Nephron progenitor cell (in vitro differentiated cells): ENCODE measurements at regions not wholly inside any gene's neighbourhood (a gene's known extent, or its start where the extent isn't known, plus 50 kb on each side); places are given as distances from the start of the nearest gene placed in this dataset.

ENCODE experiments used
- DNase-seq: peaks from one replicate; pipeline ENCODE4 v3.0.0; 2021
- H3K27ac Mint-ChIP-seq: 2 replicates; pipeline ENCODE4 v1.8.0; 2021; ENCODE audit warnings: mild to moderate bottlenecking, moderate library complexity, mixed read lengths
- H3K27me3 Mint-ChIP-seq: 2 replicates; pipeline ENCODE4 v1.8.0; 2021; ENCODE audit warnings: mild to moderate bottlenecking, low read depth, mixed read lengths; ENCODE audit not compliant: poor library complexity
- H3K36me3 Mint-ChIP-seq: 2 replicates; pipeline ENCODE4 v1.8.0; 2021; ENCODE audit warnings: low read depth, mixed read lengths
- H3K4me1 Mint-ChIP-seq: 2 replicates; pipeline ENCODE4 v1.8.0; 2021; ENCODE audit warnings: mixed read lengths
- H3K4me3 Mint-ChIP-seq: 2 replicates; pipeline ENCODE4 v1.8.0; 2021; ENCODE audit warnings: mild to moderate bottlenecking, moderate library complexity, mixed read lengths
- H3K9me3 Mint-ChIP-seq: 2 replicates; pipeline ENCODE4 v1.8.0; 2021; ENCODE audit warnings: mild to moderate bottlenecking, moderate library complexity, mixed read lengths
- TF ChIP-seq, protein P1 (sequence below): fragments of 200-600 bp; sonication (generic); IDR thresholded peaks from 2 replicates; pipeline ENCODE4 v1.5.0; 2021; ENCODE audit warnings: antibody characterized with exemption

DNA sequence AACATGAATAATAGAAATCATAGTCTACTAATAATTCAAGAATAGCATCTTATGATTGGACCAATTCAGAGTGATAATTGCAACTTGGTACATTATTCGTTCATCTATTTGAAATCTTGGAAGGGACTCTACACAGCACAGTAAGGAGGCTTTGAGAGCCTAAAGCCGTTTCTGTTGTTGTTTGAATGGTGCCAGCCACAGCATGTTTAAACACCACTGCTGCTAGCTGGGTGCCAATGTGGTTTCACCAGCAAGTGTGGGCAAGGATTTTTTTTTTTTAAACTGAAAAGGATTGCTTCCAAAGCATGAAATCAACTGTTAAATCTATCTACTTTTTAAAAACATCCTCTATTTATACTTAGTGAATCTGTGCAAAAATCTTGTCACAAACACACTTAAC is 253.9 kb upstream of the MAP3K1 start:
- TF ChIP-seq, protein P1, sequence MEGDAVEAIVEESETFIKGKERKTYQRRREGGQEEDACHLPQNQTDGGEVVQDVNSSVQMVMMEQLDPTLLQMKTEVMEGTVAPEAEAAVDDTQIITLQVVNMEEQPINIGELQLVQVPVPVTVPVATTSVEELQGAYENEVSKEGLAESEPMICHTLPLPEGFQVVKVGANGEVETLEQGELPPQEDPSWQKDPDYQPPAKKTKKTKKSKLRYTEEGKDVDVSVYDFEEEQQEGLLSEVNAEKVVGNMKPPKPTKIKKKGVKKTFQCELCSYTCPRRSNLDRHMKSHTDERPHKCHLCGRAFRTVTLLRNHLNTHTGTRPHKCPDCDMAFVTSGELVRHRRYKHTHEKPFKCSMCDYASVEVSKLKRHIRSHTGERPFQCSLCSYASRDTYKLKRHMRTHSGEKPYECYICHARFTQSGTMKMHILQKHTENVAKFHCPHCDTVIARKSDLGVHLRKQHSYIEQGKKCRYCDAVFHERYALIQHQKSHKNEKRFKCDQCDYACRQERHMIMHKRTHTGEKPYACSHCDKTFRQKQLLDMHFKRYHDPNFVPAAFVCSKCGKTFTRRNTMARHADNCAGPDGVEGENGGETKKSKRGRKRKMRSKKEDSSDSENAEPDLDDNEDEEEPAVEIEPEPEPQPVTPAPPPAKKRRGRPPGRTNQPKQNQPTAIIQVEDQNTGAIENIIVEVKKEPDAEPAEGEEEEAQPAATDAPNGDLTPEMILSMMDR: no peak
- Mint-ChIP-seq H3K27me3 (peaks cover 12% of the 10 kb centered on the region), H3K4me3 (no peak overlapping the region), H3K27ac (no peak overlapping the region), H3K9me3 (no peaks in the 10 kb centered on the region), H3K4me1 (peaks cover 11% of the 10 kb centered on the region), H3K36me3 (no peaks in the 10 kb centered on the region)
- no peak for DNase-seq

- TF ChIP-seq, protein P1: no peak
- Mint-ChIP-seq H3K36me3 (no peaks in the 10 kb centered on the region), H3K4me1 (no peaks in the 10 kb centered on the region), H3K27ac (no peak overlapping the region), H3K4me3 (no peak overlapping the region), H3K9me3 (no peaks in the 10 kb centered on the region), H3K27me3 (peaks cover 12% of the 10 kb centered on the region)
- no peak for DNase-seq
These were observed 257.1 kb upstream of the MAP3K1 start for GRCh38 chr5:56558131-56558745.

DNA sequence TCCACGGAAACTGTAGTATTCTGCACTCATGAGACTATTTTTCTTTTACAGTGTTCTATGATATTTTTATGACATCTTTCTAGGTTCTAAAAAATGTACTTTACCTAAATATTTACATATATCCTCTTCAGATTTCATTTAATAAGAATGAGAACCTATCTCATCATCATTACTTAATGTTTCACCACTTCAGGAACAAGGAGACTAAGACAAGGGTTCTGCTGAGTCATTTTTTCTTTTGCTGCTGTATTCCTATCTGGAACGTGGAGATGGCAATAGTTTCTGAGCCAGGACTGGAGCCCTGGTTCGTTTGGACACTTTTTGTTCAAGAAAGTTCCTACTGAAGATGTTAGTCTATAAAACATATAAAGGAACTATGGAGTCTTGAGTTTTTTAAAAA is 258.2 kb upstream of the MAP3K1 start:
- Mint-ChIP-seq H3K36me3 (no peaks in the 10 kb centered on the region), H3K4me3 (no peak overlapping the region), H3K27me3 (peaks cover 12% of the 10 kb centered on the region), H3K9me3 (no peaks in the 10 kb centered on the region), H3K4me1 (no peaks in the 10 kb centered on the region), H3K27ac (no peak overlapping the region)
- no peak for DNase-seq
- TF ChIP-seq, protein P1: no peak

GRCh38 chr5:56552612-56553268 is 262.6 kb upstream of the MAP3K1 start:
- no peak overlapping the region for H3K27ac Mint-ChIP-seq
- no peaks in the 10 kb centered on the region for H3K9me3 Mint-ChIP-seq
- H3K36me3 Mint-ChIP-seq: no peaks in the 10 kb centered on the region
- no peak for DNase-seq
- TF ChIP-seq, protein P1: no peak
- H3K27me3 Mint-ChIP-seq: peaks cover 4% of the 10 kb centered on the region
- no peaks in the 10 kb centered on the region for H3K4me1 Mint-ChIP-seq
- H3K4me3 Mint-ChIP-seq: no peak overlapping the region

DNA sequence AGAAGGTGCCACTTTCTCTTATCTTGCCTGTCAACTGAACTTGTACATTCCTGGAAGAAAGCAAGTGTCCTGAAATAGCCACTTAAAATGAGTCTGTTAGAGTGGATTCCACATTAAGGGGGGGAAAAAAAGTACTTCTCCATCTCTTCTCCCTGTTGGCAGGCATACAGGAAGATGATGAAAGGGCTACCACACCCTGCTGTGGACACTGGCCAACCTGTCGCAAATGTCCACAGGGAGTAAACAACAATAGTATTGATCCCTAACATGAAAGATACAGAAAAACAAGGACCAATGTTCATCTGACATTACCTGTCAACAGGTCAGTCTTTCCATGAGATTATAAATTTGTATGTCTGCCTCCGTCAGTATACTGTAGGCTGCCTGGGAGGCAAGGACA is 265.1 kb upstream of the MAP3K1 start:
- H3K4me1 Mint-ChIP-seq: peaks cover 19% of the 10 kb centered on the region
- TF ChIP-seq, protein P1: no peak
- H3K27me3 Mint-ChIP-seq: peaks cover 4% of the 10 kb centered on the region
- no peak overlapping the region for H3K27ac Mint-ChIP-seq
- H3K9me3 Mint-ChIP-seq: no peaks in the 10 kb centered on the region
- no peaks in the 10 kb centered on the region for H3K36me3 Mint-ChIP-seq
- no peak for DNase-seq
- H3K4me3 Mint-ChIP-seq: no peak overlapping the region
